CD4-positive, alpha-beta T cell treated with Interleukin-1 beta for 1 hour (primary cell): ENCODE measurements at regions not wholly inside any gene's neighbourhood (a gene's known extent, or its start where the extent isn't known, plus 50 kb on each side); places are given as distances from the start of the nearest gene placed in this dataset.
"Not testable (repeated sequence)": the region's sequence is repeated elsewhere in the genome, so short reads cannot be mapped to it uniquely, and the experiment has no call there.

Experiments used
- DNase-seq, 2 donors: peaks; one replicate each; pipeline ENCODE4 v3.0.0-alpha.2; 2020 to 2022

GRCh38 chr1:4256351-4256750 lies 356.3 kb upstream of the C1orf174 start:
- no peak for DNase-seq

- DNase-seq = not testable (repeated sequence)
Measured at GRCh38 chr1:4258146-4258777, 358.2 kb upstream of the C1orf174 start.

- DNase-seq = no peak
Measured at GRCh38 chr1:4261327-4261726, 361.3 kb upstream of the C1orf174 start.

GRCh38 chr1:4262665-4263064 lies 362.6 kb upstream of the C1orf174 start:
- DNase-seq = no peak

GRCh38 chr1:4263699-4264098 lies 363.6 kb upstream of the C1orf174 start:
- no peak for DNase-seq

GRCh38 chr1:4265836-4266235 lies 365.8 kb upstream of the C1orf174 start:
- DNase-seq = no peak

GRCh38 chr1:4267381-4268261 lies 367.5 kb upstream of the C1orf174 start:
- DNase-seq = peak in 1 of 2 donors; percentile 2

GRCh38 chr1:4268262-4268888 lies 368.3 kb upstream of the C1orf174 start:
- no peak for DNase-seq

GRCh38 chr1:4268889-4269284 lies 368.8 kb upstream of the C1orf174 start:
- no peak for DNase-seq

GRCh38 chr1:4269330-4269729 lies 369.3 kb upstream of the C1orf174 start:
- no peak for DNase-seq

- no peak for DNase-seq
Measured at GRCh38 chr1:4269952-4270570, 370.0 kb upstream of the C1orf174 start.

- no peak for DNase-seq
Measured at GRCh38 chr1:4270651-4271337, 370.7 kb upstream of the C1orf174 start.

- no peak for DNase-seq
Measured at GRCh38 chr1:4271338-4271998, 371.4 kb upstream of the C1orf174 start.

GRCh38 chr1:4272568-4272967 lies 372.5 kb upstream of the C1orf174 start:
- no peak for DNase-seq

GRCh38 chr1:4273243-4273642 lies 373.2 kb upstream of the C1orf174 start:
- no peak for DNase-seq

GRCh38 chr1:4273747-4274146 lies 373.7 kb upstream of the C1orf174 start:
- no peak for DNase-seq

- DNase-seq = no peak
Measured at GRCh38 chr1:4275083-4275482, 375.0 kb upstream of the C1orf174 start.

GRCh38 chr1:4276238-4276637 lies 376.2 kb upstream of the C1orf174 start:
- no peak for DNase-seq

GRCh38 chr1:4277598-4277997 lies 376.8 kb upstream of the AJAP1 start:
- no peak for DNase-seq

GRCh38 chr1:4284976-4285375 lies 369.4 kb upstream of the AJAP1 start:
- DNase-seq = no peak

- DNase-seq = no peak
Measured at GRCh38 chr1:4292861-4293260, 361.5 kb upstream of the AJAP1 start.

GRCh38 chr1:4298361-4299083 lies 355.9 kb upstream of the AJAP1 start:
- DNase-seq = no peak
